Pancreas (tissue), 10 donors: ENCODE measurements at regions not wholly inside any gene's neighbourhood (a gene's known extent, or its start where the extent isn't known, plus 50 kb on each side); places are given as distances from the start of the nearest gene placed in this dataset.
"Not testable (repeated sequence)": the region's sequence is repeated elsewhere in the genome, so short reads cannot be mapped to it uniquely, and the experiment has no call there.

Experiments
- ATAC-seq, 4 donors: fragments of 200-7000 bp; cut with Tn5 transposase; one replicate each; pipeline versions ENCODE4 v1.8.0 to v1.9.1; 2020; ENCODE audit warnings: mild to moderate bottlenecking in 4 of 4, moderate library complexity in 4 of 4
- DNase-seq, 6 donors: peaks; one replicate each; pipeline ENCODE4 v3.0.0-alpha.2; 2020
- FAIRE-seq: peaks from 2 replicates; lab custom pipeline; 2012; peaks lifted over from hg19 to GRCh38; lab: Jason Lieb, UNC
- H3K27ac ChIP-seq, 4 donors: fragments of 200-600 bp; sonication (generic); 1 replicate in 3 of 4; 2 replicates in 1 of 4; pipeline versions ENCODE4 v1.5.0 to v1.8.0; 2020
- H3K27me3 ChIP-seq, 4 donors: fragments of 200-600 bp; one replicate each; pipeline ENCODE4 v1.8.0; 2021
- H3K36me3 ChIP-seq, 3 donors: fragments of 200-600 bp; sonication (generic) in 1 of 3; one replicate each; pipeline versions ENCODE4 v1.5.0 to v1.8.0; 2020 to 2021
- H3K4me1 ChIP-seq, 3 donors: fragments of 200-600 bp; one replicate each; pipeline ENCODE4 v1.8.0; 2021
- H3K4me3 ChIP-seq, 4 donors: fragments of 200-600 bp; sonication (generic) in 2 of 4; one replicate each; pipeline versions ENCODE4 v1.5.0 to v1.8.0; 2020 to 2021
- H3K9me3 ChIP-seq, 4 donors: fragments of 200-600 bp; one replicate each; pipeline ENCODE4 v1.8.0; 2021
- WGBS, 2 donors: extraction: QIAGEN DNeasy Blood & Tissue Kit; methylation state at CpG; one replicate each; pipeline ENCODE4 v1.1.7; 2013; 5-methylcytosine and 5-hydroxymethylcytosine counted together
- intact Hi-C, 3 donors: fragments of 100-400 bp; cut with DNase I; formaldehyde crosslinking; loops; one replicate each; pipeline versions ENCODE4 v1.11.1 to v1.14.2; 2022
- TF ChIP-seq, protein P1 (sequence below), 4 donors: fragments of 200-600 bp; sonication (generic) in 3 of 4; IDR thresholded peaks; one replicate each; pipeline versions ENCODE4 v1.5.0 to v1.8.0; 2021; ENCODE audit warnings: antibody characterized with exemption in 4 of 4
- donor health status: healthy with polysubstance abuse.
- donor health status: DM: no; HTN: no; CAD: no; lungs with moderate emphysema.
- donor health status: DM: no; HTN: no; CAD: no.
- donor health status: control.
- donor health status: control.
- donor health status: Bipolar disorder and iron deficiency.
- donor health status: DM: yes; HTN: yes; CAD: no.
- donor health status: DM: no; HTN: no; CAD: no.
- donor health status: DM: no; HTN: no; CAD: no.
- donor health status: DM: yes; HTN: yes; CAD: no.

DNA sequence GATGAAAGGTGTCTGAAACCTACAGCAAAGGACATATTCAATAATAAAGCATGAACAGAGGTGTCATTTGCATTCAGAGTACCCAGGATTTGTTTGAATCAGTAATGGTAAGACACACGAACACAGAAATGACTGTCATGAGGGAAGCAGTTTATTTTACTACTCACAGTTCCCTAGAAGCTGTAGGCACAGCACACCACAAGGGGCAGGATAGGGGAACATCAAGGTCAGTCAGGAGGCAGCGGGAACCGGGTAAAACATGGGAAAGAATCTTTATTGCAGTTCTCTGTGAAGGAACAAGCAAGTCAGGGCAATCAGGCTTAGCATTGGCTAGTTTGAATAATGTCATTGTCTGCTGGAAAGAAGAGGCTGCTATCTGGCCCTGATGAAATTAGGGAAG is 70.2 kb upstream of the PDSS1 start:
- FAIRE-seq (no peak), DNase-seq (no peak), ATAC-seq (no peak)
- Histone ChIP-seq H3K4me3 (no peak overlapping the region), H3K27ac (no peak overlapping the region), H3K9me3 (no peaks in the 10 kb centered on the region), H3K4me1 (no peaks in the 10 kb centered on the region), H3K36me3 (no peaks in the 10 kb centered on the region), H3K27me3 (no peaks in the 10 kb centered on the region)
- 39 to 40% methylated on average over 3 of the region's 3 CpGs for WGBS, 2 donors
- TF ChIP-seq, protein P1, sequence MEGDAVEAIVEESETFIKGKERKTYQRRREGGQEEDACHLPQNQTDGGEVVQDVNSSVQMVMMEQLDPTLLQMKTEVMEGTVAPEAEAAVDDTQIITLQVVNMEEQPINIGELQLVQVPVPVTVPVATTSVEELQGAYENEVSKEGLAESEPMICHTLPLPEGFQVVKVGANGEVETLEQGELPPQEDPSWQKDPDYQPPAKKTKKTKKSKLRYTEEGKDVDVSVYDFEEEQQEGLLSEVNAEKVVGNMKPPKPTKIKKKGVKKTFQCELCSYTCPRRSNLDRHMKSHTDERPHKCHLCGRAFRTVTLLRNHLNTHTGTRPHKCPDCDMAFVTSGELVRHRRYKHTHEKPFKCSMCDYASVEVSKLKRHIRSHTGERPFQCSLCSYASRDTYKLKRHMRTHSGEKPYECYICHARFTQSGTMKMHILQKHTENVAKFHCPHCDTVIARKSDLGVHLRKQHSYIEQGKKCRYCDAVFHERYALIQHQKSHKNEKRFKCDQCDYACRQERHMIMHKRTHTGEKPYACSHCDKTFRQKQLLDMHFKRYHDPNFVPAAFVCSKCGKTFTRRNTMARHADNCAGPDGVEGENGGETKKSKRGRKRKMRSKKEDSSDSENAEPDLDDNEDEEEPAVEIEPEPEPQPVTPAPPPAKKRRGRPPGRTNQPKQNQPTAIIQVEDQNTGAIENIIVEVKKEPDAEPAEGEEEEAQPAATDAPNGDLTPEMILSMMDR (IDR thresholded peaks at IDR 0.05): no peak
- intact Hi-C loops: no loop called here

DNA sequence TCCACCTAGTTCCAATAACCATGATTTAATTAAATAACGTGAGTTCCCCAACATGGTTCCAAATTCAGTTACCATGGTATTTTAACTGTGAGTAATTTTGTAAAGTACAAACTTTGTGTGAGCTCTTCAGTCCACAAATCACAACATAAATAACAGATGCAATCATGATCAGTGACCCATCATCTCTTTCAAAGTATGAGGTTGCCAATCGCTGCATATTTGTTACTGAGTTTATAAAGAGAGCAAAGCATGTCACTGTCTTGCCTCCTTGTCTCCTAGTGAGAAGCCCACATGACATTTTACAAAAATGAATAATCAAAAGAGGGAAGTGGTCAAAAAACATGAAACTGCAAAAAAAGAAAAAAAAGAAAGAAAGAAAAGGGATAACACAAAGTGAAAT is 69.1 kb upstream of the PDSS1 start:
- no peaks in the 10 kb centered on the region for H3K27me3 ChIP-seq
- no peak overlapping the region for H3K4me3 ChIP-seq
- TF ChIP-seq, protein P1 (IDR thresholded peaks at IDR 0.05): no peak
- WGBS, 2 donors: 66 to 67% methylated on average over 2 of the region's 2 CpGs
- no peak for ATAC-seq
- DNase-seq: no peak
- no peak overlapping the region for H3K27ac ChIP-seq
- intact Hi-C loops: no loop called here
- no peaks in the 10 kb centered on the region for H3K36me3 ChIP-seq
- FAIRE-seq: no peak
- H3K9me3 ChIP-seq: no peaks in the 10 kb centered on the region
- no peaks in the 10 kb centered on the region for H3K4me1 ChIP-seq

DNA sequence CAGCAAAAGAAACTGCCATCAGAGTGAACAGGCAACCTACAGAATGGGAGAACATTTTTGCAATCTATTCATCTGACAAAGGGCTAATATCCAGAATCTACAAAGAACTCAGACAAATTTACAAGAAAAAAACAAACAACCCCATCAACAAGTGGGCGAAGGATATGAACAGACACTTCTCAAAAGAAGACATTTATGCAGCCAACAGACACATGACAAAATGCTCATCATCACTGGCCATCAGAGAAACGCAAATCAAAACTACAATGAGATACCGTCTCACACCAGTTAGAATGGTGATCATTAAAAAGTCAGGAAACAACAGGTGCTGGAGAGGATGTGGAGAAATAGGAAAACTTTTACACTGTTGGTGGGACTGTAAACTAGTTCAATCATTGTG is 65.3 kb upstream of the PDSS1 start:
- H3K36me3 ChIP-seq, H3K4me3 ChIP-seq, intact Hi-C loops, H3K4me1 ChIP-seq, FAIRE-seq, H3K9me3 ChIP-seq, DNase-seq, H3K27me3 ChIP-seq, H3K27ac ChIP-seq, ATAC-seq: not testable (repeated sequence)
- WGBS, 2 donors: 76 to 93% methylated on average over 2 to 3 of the region's 3 CpGs

DNA sequence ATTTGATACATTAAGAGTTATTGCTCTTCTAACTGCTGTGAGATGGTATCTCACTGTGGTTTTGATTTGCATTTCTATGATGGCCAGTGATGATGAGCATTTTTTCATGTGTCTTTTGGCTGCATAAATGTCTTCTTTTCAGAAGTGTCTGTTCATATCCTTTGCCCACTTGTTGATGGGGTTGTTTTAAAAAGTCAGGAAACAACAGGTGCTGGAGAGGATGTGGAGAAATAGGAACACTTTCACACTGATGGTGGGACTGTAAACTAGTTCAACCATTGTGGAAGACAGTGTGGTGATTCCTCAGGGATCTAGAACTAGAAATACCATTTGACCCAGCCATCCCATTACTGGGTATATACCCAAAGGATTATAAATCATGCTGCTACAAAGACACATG is 63.4 kb upstream of the PDSS1 start:
- ATAC-seq, H3K4me1 ChIP-seq, DNase-seq, FAIRE-seq, H3K4me3 ChIP-seq, H3K36me3 ChIP-seq, H3K27ac ChIP-seq, H3K9me3 ChIP-seq, H3K27me3 ChIP-seq, intact Hi-C loops: not testable (repeated sequence)

DNA sequence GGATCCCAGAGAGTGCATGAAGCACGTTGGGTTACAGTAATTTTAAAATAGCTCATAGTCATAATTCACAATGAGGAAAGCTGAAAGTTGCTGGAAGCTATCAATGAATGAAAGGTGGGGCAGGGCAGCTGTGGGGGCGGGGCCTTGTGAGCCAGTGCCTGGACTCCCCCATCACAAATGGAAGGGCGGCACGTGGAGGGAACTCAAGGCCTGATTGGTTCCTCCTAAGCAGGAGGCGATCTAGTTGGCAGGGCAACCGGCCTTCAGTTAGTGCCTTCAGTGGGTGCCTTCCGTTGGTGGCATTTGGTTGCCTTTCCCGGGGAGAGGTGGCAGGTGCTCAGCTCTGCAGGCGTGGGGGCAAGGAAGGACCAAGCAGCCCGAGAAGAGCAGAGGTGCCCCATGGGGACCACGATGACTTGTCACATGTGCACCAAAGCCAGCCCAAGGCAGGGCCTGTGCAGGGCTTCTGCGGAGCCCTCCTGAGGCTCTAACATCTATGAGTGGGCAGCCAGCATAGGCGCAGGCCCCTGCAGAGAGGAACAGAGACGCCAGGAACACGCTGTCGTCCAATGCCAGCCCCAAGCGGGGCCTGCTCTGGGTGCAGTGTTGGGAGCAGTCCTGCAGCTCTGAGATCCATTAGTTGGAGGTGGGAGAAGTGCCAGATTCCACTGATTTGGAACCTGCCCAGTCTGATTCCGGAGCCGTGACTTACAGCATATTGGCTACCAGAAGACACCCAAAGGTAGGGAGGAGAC is 59.8 kb upstream of the PDSS1 start:
- Histone ChIP-seq H3K4me1 (no peaks in the 10 kb centered on the region), H3K4me3 (no peak overlapping the region), H3K9me3 (no peaks in the 10 kb centered on the region), H3K36me3 (no peaks in the 10 kb centered on the region), H3K27ac (no peak overlapping the region), H3K27me3 (no peaks in the 10 kb centered on the region)
- DNase-seq: no peak
- no peak for ATAC-seq
- TF ChIP-seq, protein P1 (IDR thresholded peaks at IDR 0.05): no peak
- intact Hi-C loops: no loop called here
- no peak for FAIRE-seq
- WGBS, 2 donors: 60 to 72% methylated on average over 19 of the region's 19 CpGs

DNA sequence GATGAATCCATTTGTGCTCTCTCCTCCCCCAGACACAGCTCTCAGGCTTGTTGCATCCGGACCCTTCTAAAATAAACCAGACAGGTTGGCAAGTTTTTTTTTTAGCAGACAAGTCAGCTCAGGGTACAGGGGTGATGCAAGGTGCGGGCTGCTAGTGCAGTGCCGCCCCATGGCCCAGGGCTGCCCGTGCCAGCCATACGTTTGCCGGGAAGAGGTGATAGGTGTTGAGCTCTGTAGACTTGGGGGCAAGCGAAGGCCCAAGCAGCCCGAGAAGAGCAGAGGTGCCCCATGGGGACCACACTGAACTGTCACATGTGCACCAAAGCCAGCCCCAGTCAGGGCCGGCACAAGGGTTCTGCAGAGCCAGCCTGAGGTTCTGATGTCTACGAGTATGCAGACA is 57.1 kb upstream of the PDSS1 start:
- 79 to 88% methylated on average over 10 of the region's 10 CpGs for WGBS, 2 donors
- no peak for ATAC-seq
- no peak for DNase-seq
- TF ChIP-seq, protein P1 (IDR thresholded peaks at IDR 0.05): no peak
- FAIRE-seq: no peak
- intact Hi-C loops: no loop called here
- Histone ChIP-seq H3K36me3 (no peaks in the 10 kb centered on the region), H3K9me3 (no peaks in the 10 kb centered on the region), H3K4me1 (no peaks in the 10 kb centered on the region), H3K4me3 (no peak overlapping the region), H3K27me3 (no peaks in the 10 kb centered on the region), H3K27ac (no peak overlapping the region)
